Heart left ventricle (tissue), 16 donors: ENCODE measurements at regions not wholly inside any gene's neighbourhood (a gene's known extent, or its start where the extent isn't known, plus 50 kb on each side); places are given as distances from the start of the nearest gene placed in this dataset.

Experiments used
- ATAC-seq, 4 donors: fragments of 200-7000 bp; cut with Tn5 transposase; one replicate each; pipeline ENCODE4 v1.9.1; 2020 to 2022; ENCODE audit warnings: moderate library complexity in 4 of 4, mild to moderate bottlenecking in 3 of 4, moderate number of reproducible peaks in 1 of 4
- DNase-seq, 5 donors: peaks; one replicate each; pipeline ENCODE4 v3.0.0-alpha.2; 2020
- H3K27ac ChIP-seq, 12 donors: fragments of 200-600 bp; sonication (generic) in 4 of 12; one replicate each; pipeline versions ENCODE4 v1.5.0 to v1.8.0; 2016 to 2022; ENCODE audit warnings: mild to moderate bottlenecking in 2 of 12
- H3K27me3 ChIP-seq, 9 donors: fragments of 200-600 bp; sonication (generic) in 2 of 9; one replicate each; pipeline versions ENCODE4 v1.5.1 to v1.8.0; 2016 to 2022; ENCODE audit warnings: mild to moderate bottlenecking in 3 of 9
- H3K36me3 ChIP-seq, 9 donors: fragments of 200-600 bp; sonication (generic) in 2 of 9; one replicate each; pipeline versions ENCODE4 v1.5.0 to v1.8.0; 2018 to 2022; ENCODE audit warnings: mild to moderate bottlenecking in 2 of 9
- H3K4me1 ChIP-seq, 12 donors: fragments of 200-600 bp; sonication (generic) in 4 of 12; one replicate each; pipeline versions ENCODE4 v1.5.0 to v1.8.0; 2016 to 2022; ENCODE audit warnings: mild to moderate bottlenecking in 3 of 12
- H3K4me3 ChIP-seq, 12 donors: fragments of 200-600 bp; sonication (generic) in 4 of 12; one replicate each; pipeline versions ENCODE4 v1.5.0 to v1.8.0; 2017 to 2022; ENCODE audit warnings: mild to moderate bottlenecking in 9 of 12, moderate library complexity in 4 of 12
- H3K9me3 ChIP-seq, 12 donors: fragments of 200-600 bp; sonication (generic) in 4 of 12; one replicate each; pipeline versions ENCODE4 v1.5.0 to v1.8.0; 2016 to 2022; ENCODE audit warnings: mild to moderate bottlenecking in 1 of 12
- CTCF ChIP-seq, 12 donors: fragments of 200-600 bp; sonication (generic) in 4 of 12; IDR thresholded peaks; one replicate each; pipeline versions ENCODE4 v1.5.0 to v1.8.0; 2018 to 2022; ENCODE audit warnings: antibody characterized with exemption in 12 of 12, mild to moderate bottlenecking in 5 of 12
- POLR2A ChIP-seq, 2 donors: fragments of 450-650 bp; IDR thresholded peaks; one replicate each; pipeline ENCODE4 v1.6.1; 2017; ENCODE audit warnings: antibody characterized with exemption in 2 of 2, mild to moderate bottlenecking in 2 of 2, moderate library complexity in 2 of 2
- WGBS, 4 donors: extraction: QIAGEN DNeasy Blood & Tissue Kit in 2 of 4; methylation state at CpG; one replicate each; pipeline versions ENCODE4 v1.1.5 to v1.1.7; 2013 to 2018; 5-methylcytosine and 5-hydroxymethylcytosine counted together
- intact Hi-C, 10 donors: fragments of 100-400 bp; cut with DNase I; formaldehyde crosslinking; loops; one replicate each; pipeline versions ENCODE4 v1.11.1 to v1.14.2; 2022
- donor health status: ischemic (EF 13 %, LVEDD 7.1; RV severe dilation, severe dysfunction).
- donor health status: healthy with polysubstance abuse.
- donor health status: DM: no; HTN: yes; CAD: no.
- donor health status: DM: no; HTN: no; CAD: no.
- donor health status: ischemic (EF 25% LVEDD 6.9; RV normal size, moderate dysfunction).
- donor health status: ischemic (EF 25% LVEDD 5.7; RV mildly dilated, moderate dysfunction).
- donor health status: healthy.
- donor health status: DM: yes; HTN: yes; CAD: no.
- donor health status: ischemic (EF 35%, LVEDD 5.7; RV mildly dilated, moderate dysfunction).
- donor health status: nonischemic (EF 11% LVEDD 7.7; RV severe dilation, severe dysfunction).
- donor health status: DM: yes; HTN: yes; CAD: no.
- donor health status: PGD.
- donor health status: ischemic (EF 29% LVEDD 5.4; RV normal size, mild dysfunction).
- donor health status: nonischemic (EF 23%, LVEDD 6.1; RV moderate dilation, normal function).

- no peaks in the 10 kb centered on the region for H3K4me1 ChIP-seq
- H3K4me3 ChIP-seq, result no peak overlapping the region
- peak in 1 of 4 donors; percentile 21 for ATAC-seq
- no peak overlapping the region for H3K27ac ChIP-seq
- TF ChIP-seq POLR2A (IDR thresholded peaks at IDR 0.05) (no peak), CTCF (IDR thresholded peaks at IDR 0.05) (no peak)
- H3K27me3 ChIP-seq, result peaks cover 0 to 17% (median 0%) of the 10 kb centered on the region in 9 donors
- intact Hi-C loops, result loop anchor here in 3 of 10 donors (10.0 kb wide), 2 partner anchors 170 to 230 kb away; no protein-coding TSS in a partner anchor
- no peak for DNase-seq
- no peaks in the 10 kb centered on the region for H3K36me3 ChIP-seq
- no peaks in the 10 kb centered on the region for H3K9me3 ChIP-seq
Observed at GRCh38 chr2:121124330-121124729, 160.7 kb downstream of the TFCP2L1 start.

- no peaks in the 10 kb centered on the region for H3K4me1 ChIP-seq
- DNase-seq (no peak), ATAC-seq (no peak)
- intact Hi-C loops, result loop anchor here in 3 of 10 donors (10.0 kb wide), 2 partner anchors 169 to 229 kb away; no protein-coding TSS in a partner anchor
- peaks cover 0 to 17% (median 0%) of the 10 kb centered on the region in 9 donors for H3K27me3 ChIP-seq
- H3K4me3 ChIP-seq, result no peak overlapping the region
- H3K36me3 ChIP-seq, result no peaks in the 10 kb centered on the region
- TF ChIP-seq POLR2A (IDR thresholded peaks at IDR 0.05), result no peak
- no peak for TF ChIP-seq CTCF (IDR thresholded peaks at IDR 0.05)
- no peaks in the 10 kb centered on the region for H3K9me3 ChIP-seq
- no peak overlapping the region for H3K27ac ChIP-seq
- WGBS, 4 donors, result 50 to 76% (median 62%) methylated on average over 1 of the region's 1 CpG
Observed at GRCh38 chr2:121125350-121125749, 159.7 kb downstream of the TFCP2L1 start.

DNA sequence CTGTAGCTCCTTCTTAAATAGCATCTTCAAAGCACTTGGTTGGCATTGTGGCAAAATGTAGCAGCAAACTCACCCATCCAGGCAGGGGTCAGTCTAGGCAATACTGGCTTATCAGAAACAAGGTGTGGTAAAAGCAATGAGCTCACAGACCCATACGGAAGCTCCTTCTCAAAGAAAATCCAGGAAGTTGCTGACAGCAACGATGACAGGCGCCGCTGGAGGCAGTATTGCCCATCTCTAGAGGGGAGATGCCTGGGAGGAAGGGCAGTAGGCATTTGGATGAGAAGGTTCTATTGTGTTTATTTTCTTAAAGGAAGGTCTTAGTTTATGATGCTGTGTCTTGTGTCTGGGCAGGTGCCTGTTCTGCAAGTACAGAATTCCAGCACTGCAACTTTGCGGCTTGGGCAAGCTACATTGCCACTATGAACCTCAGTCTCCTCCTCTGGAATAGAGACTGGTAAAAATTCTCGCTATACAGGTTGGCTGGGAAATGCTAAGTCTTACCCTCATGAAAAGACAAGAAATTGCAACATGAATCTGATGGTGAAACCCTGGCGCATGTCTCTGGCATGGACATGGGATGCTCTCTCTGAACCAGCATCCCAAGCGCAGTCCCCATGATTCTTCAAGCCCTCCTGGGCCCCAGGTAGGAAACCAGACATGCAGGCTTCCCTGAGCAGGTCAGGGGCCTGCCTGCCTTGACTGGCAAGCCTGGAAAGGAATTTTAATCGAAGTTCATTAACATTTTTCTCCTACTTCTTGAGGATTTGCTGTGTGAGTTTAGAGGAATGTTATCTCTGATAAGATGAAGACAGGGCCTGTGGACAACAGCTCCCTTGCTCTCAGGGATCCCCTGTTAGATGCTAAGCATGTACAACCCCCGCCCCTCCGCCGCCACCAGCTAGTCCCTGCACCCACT lies 156.0 kb downstream of the TFCP2L1 start:
- DNase-seq (peak in 1 of 5 donors; percentile 40), ATAC-seq (peak in 3 of 4 donors; percentile 43 to 61 (median 52))
- intact Hi-C loops, result loop anchor here in 3 of 10 donors (10.0 kb wide), 2 partner anchors 166 to 226 kb away; no protein-coding TSS in a partner anchor
- H3K36me3 ChIP-seq, result no peaks in the 10 kb centered on the region
- H3K9me3 ChIP-seq, result no peaks in the 10 kb centered on the region
- WGBS, 4 donors, result 59 to 65% (median 61%) methylated on average over 8 to 12 of the region's 12 CpGs
- TF ChIP-seq POLR2A (IDR thresholded peaks at IDR 0.05) (no peak), CTCF (IDR thresholded peaks at IDR 0.05) (peak; percentile 29 to 60 (median 44))
- no peak overlapping the region for H3K4me3 ChIP-seq
- H3K27me3 ChIP-seq, result peaks cover 0 to 13% (median 0%) of the 10 kb centered on the region in 9 donors
- no peaks in the 10 kb centered on the region for H3K4me1 ChIP-seq
- H3K27ac ChIP-seq, result no peak overlapping the region

GRCh38 chr2:121129692-121130091 lies 155.3 kb downstream of the TFCP2L1 start:
- intact Hi-C loops, result loop anchor here in 3 of 10 donors (10.0 kb wide), 2 partner anchors 165 to 225 kb away; no protein-coding TSS in a partner anchor
- ATAC-seq (no peak), DNase-seq (no peak)
- H3K27me3 ChIP-seq, result peaks cover 0 to 9% (median 0%) of the 10 kb centered on the region in 9 donors
- H3K27ac ChIP-seq, result no peak overlapping the region
- H3K36me3 ChIP-seq, result no peaks in the 10 kb centered on the region
- no peaks in the 10 kb centered on the region for H3K4me1 ChIP-seq
- no peaks in the 10 kb centered on the region for H3K9me3 ChIP-seq
- WGBS, 4 donors, result 87 to 100% (median 90%) methylated on average over 1 to 6 of the region's 6 CpGs
- H3K4me3 ChIP-seq, result no peak overlapping the region
- no peak for TF ChIP-seq POLR2A (IDR thresholded peaks at IDR 0.05)
- TF ChIP-seq CTCF (IDR thresholded peaks at IDR 0.05), result no peak
